ENCODE measurements at regions not wholly inside any gene's neighbourhood (a gene's known extent, or its start where the extent isn't known, plus 50 kb on each side); places are given as distances from the start of the nearest gene placed in this dataset.
"Not testable (repeated sequence)": the region's sequence is repeated elsewhere in the genome, so short reads cannot be mapped to it uniquely, and the experiment has no call there.

DNA sequence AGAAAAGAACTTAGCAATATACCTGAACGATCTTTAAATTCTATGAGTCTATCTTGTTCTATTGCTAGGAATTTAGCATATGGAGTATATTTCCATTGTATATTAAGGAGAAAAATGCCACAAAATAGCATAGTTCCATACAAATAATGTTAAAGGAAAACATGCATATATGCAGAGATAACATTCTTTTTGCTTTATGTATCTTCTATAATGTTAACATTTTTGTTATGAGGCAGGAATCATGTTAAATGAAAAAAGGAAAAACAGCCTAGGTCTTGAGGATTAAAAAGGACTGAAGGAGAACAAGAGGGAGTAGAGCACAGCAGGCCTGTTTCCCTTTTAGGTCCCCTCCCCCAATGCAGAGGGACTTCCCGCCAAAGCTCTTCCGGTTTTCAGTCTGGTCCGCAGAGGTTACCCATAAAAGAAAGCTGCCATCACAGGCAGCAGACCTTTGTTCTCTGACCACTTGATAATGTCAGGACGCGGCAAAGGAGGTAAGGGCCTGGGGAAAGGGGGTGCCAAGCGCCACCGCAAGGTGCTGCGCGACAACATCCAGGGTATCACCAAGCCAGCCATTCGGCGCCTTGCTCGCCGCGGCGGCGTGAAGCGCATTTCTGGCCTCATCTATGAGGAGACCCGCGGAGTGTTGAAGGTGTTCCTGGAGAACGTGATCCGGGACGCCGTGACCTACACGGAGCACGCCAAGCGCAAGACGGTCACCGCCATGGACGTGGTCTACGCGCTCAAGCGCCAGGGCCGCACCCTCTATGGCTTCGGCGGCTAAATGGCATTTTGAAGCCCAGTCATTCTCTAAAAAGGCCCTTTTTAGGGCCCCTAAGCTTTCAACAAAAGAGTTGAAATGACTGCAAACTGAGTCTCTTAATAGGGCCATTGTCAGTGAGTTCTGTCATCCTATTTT lies 108.4 kb upstream of the PRSS16 start:
- no peak for DNase-seq

DNA sequence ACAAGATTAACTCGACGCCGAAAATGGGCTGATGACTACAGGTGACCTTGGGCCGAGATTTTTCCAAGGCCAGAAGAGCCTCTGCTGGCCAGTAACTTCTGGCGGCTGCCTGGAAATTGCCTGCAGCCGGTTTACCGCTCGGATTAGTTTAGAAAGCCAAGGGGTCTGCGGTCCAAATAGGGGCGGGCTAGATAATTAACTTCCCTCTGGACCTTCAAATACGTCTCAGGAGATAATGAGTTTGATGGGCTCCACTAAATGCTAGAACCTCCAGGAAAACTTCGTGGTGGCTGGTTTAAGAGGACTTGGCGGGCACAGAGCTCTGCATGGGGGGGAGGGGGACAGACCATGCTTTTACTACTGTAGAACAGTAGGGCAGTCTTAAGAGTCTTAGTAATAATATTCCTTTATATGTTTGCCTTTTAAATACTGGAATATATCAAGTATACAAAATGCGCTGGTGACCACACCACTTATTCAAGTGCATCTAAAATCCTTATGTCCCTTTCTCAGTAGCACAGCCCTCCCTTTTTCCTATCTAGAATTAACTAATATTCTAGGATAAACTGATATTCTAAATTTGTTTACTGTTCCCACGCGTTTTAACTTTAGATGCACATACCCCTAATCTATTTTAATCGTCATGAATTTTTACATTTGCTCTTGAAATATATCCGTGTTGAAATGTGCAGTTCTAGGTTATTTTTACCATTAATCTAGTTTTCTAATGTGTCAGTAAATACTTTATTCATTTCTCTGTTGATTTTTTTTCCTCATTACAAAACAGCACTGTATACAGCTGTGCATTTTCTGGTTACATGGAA lies 107.5 kb upstream of the PRSS16 start:
- no peak for DNase-seq

DNA sequence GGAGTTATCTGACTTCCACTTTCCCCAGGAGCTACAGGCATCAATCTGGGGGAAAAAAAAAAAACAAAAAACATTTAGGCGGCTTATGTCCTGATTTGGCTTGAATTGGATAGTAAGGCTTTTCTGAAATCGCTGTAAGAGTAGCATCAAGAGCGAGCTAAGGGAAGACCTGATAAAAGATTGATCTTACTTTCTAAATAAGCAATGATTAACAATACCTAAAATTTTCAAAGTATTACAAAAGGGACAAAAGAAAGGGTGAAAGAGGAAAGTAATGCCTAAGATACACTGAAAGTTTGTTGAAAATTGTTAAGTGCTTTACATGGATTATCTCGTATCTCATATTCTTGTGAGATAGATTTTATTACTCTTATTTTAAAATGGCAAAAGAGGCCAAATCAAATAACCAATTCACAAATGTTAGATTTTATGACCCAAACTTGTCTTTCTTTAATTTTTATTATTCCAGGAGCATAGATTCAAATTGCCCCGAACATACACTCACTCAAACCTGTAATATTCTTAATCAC lies 106.4 kb upstream of the PRSS16 start:
- no peak for DNase-seq

DNA sequence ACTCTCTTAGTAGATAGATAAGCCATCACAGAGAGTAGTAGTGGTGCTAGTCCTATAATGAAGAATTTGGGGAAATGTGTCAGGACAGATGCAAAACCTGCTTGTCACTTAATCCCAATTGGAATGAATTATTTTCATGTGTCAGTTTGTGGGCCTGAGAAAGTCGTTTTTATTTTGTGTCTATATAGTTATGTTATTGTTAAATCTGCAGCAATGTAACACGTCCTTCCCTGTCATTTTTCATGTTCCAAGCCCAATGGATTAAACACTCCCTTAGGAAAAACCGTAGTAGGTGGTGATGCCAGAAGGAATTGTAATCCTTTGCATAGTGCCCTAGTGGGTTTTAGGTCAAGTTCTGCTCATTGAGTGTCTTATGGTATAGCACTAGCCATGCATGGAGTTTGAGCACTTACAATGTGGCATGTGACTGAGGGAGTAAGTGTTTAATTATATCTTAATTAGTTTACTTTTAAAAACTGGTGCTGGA lies 105.9 kb upstream of the PRSS16 start:
- no peak for DNase-seq

DNA sequence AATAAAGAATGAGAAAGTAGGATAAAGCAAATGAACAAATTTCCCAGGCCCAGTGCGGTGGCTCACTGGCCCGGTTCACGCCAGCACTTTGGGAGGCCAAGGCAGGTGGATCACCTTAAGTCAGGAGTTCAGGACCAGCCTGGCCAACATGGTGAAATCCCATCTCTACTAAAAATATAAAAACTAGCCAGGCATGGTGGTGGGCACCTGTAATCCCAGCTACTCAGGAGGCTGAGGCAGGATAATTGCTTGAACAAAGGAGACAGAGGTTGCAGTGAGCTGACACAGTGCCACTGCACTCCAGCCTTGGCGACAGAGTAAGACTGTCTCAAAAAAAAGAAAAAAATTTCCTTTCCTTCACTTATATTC lies 104.5 kb upstream of the PRSS16 start:
- not testable (repeated sequence) for DNase-seq

DNA sequence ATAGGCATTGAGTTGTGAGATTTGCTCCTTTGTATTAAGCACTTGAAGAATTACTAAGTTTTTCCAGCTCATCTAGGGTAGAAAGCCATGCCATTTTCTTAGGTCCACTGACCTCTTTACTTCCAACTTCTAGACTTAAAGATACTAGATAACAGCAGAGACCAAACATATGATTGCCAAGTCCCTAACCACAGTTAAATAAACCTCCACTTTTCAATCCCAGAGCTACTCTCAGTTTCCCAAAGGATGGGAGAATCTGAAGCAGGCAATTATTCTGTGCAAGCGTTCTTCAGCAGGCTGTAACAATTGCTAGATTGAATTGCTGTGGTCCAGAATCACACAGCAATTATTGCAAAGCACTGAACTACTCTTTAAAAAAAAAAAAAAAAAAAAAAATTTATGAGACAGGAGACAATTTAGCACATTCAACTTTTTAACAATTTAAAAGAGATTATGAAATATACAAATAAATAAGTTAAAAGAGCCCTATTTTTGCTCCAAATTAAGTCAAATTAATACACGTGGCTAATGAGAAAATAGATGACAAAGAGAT lies 104.0 kb upstream of the PRSS16 start:
- DNase-seq: no peak

DNA sequence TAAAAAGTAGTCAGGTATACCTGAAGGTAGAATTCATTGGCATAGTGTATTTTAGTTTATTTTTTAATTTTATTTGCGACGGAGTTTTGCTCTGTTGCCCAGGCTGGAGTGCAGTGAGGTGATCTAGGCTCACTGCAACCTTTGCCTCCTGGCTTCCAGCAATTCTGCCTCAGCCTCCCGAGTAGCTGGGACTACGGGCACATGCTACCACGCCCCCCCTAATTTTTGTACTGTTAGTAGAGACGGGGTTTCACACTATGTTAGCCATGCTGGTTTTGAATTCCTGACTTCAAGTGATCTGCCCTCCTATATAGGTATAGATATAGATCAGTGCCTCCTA lies 102.8 kb upstream of the PRSS16 start:
- no peak for DNase-seq

DNA sequence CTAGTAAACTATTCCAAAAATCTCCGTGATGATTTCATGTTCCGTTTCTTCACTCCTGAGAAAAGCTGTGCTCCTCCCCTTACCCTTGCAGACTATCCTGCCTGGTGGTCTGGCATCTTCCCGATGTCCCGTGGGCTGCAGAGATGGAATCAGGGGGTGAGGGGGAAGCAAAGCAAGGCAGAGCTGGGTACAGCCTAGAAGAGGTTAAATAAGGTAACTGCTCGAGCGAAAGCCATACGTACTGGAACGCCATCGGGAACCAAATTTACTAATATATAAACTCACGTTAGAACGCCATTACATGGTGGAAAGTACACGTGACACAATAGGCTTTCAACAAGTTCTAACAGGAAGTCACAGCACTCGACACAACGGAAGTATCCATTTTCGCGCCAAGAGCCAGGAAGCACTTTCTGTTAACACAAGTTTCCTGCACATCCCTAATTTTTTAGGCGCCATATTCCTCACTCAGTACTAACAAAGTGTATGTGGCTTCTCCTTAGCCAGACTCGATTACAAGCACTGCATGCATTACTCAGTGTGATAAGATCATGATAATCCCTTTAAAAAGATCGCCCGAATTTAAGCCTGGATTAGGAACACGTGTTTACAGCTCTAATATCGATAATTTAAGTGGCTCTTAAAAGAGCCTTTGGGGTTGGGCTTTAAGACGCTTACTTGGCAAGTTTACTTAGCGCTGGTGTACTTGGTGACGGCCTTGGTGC lies 101.6 kb upstream of the PRSS16 start:
- DNase-seq: peak; percentile 83

DNA sequence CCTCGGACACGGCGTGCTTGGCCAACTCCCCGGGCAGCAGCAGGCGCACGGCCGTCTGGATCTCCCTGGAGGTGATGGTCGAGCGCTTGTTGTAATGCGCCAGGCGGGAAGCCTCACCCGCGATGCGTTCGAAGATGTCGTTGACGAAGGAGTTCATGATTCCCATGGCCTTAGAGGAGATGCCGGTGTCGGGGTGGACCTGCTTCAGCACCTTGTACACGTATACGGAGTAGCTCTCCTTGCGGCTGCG lies 101.1 kb upstream of the PRSS16 start:
- not testable (repeated sequence) for DNase-seq

DNA sequence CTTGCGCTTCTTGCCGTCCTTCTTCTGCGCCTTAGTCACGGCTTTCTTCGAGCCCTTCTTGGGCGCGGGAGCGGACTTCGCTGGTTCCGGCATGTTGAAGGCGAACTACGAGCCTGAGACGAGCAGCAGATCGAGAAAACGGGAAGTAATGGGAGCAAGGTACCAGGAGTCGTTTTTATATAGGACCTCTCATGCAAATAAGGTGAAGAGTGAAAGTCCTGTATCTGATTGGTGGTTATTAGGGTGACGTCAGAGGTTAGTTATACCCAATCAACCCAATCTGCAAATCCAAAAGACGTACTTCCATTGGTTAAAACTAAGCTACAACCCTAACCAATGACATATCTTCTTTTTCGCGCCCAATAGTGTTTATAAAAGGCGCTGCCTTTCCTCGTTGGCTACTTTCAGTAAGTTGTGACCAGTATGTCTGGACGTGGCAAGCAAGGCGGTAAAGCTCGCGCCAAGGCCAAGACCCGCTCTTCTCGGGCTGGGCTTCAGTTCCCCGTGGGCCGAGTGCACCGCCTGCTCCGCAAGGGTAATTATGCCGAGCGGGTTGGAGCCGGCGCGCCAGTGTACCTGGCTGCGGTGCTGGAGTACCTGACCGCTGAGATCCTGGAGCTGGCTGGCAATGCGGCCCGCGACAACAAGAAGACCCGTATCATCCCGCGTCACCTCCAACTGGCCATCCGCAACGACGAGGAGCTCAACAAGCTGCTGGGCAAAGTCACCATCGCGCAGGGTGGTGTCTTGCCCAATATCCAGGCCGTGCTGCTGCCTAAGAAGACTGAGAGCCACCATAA lies 100.6 kb upstream of the PRSS16 start:
- DNase-seq: peak; percentile 96

DNA sequence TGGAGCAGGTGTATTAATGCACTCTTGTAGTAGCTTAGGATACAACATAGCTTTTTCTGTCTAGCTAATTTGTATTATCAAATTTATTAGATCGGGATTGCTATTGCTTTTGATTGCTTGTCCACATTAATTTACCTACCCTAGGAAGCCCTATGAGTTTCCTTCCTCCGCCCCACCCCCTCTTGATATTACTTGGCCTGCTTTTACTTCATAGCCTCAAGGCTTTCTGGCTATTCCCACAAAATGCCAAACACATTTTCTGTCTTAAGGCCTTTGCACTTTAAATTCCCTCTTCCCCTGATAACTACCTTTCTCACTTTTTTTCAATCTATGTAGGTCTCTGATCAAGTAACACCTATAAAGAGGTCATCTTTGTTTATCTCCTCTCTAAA lies 99.1 kb upstream of the PRSS16 start:
- no peak for DNase-seq

DNA sequence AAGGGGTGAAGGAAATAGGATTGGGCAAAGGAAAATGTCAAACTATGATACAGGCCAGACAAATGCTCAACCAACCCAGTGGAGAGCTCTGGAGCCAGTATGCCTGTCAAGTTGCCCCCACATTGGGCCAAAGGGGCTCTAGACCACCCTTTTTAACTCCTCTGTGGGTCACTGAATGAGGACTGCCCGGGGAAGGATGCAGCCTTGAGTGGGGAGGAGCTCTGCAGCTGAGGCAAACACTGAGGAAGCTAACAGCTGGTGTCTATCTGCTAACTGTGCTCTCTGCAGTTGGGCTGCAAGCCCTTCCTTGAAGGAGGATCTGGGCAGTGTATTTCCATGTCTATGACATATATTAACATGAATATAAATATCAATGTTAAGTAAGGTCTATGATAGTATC lies 98.4 kb upstream of the PRSS16 start:
- no peak for DNase-seq

DNA sequence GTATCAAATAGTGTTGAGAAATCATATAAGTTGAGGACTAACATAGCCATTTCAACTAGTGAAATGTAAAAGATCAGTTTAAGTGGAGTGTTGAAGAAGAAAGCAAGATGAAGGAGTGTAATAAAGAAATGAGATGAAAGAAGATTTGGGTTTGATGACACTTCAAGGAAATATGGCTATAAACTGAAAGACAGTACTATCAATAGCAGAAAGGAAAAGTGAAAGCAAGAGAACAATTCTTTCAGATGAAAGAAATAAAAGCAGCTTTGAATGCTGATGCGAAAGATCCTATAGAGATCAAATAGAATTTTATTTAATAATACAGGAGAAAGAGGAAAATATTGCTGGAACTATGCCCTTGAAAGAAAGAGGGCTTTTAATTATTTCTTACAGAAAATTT lies 92.8 kb upstream of the PRSS16 start:
- no peak for DNase-seq

DNA sequence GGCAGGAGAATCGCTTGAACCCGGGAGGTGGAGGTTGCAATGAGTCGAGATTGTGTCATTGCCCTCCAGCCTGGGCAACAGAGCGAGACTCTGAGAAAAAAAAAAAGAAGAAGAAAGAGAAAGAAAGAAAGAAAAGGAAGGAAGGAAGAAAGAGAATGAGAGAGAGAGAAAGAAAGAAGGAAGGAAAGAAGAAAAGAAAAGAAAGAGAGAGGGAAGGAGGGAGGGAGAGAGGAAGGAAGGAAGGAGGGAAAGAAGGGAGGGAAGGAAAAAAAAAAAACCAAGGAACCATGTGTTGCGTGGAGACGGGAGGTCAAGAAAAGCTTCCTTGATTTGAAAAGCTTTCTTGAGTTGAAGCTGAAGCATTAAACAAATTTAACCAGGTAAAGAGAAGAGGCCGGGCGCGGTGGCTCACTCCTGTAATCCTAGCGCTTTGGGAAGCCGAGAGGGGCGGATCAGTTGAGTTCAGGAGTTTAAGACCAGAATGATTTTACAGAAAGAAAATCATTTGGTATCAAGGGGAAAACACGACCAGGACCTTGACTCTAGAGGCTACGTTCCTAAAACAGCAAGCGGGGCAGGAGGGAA lies 90.5 kb upstream of the PRSS16 start:
- DNase-seq: no peak

DNA sequence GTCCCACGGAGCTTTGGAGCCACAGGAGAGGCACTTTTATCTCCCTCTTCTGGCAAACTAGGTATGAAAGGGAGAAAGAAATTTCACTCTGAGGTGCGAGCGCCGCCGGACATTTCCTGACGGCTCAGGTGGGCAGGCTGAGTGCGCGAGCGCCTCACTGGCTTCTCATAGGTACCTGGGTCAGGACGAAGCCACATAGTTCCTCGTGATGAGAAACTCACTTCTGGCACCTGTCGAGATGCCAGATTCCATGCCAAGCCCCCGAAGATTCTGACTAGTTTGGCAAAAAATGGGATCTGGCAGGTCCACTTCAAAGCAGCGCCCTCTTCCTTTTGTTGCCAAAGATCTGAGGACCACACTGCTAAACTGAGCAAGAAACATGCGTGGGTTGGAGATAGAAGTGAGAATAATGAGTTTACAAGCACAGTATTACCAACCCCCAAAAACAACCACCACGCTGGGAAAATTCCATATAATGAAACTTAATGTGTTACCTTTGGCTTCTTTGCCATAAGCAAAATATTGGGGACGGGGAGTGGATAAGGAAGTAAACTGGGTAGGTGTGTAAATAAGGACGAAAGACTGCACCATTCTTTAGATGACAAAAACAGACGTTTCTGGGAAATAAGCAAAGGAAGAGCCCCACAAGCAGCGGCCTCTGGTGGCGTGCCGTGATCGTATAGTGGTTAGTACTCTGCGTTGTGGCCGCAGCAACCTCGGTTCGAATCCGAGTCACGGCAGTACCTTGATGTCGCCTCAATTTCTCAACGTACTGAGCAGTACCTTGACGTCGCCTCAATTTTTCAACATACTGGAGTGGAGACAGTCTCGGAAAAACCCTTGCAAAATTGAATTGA lies 89.8 kb upstream of the PRSS16 start:
- peak; percentile 40 for DNase-seq

DNA sequence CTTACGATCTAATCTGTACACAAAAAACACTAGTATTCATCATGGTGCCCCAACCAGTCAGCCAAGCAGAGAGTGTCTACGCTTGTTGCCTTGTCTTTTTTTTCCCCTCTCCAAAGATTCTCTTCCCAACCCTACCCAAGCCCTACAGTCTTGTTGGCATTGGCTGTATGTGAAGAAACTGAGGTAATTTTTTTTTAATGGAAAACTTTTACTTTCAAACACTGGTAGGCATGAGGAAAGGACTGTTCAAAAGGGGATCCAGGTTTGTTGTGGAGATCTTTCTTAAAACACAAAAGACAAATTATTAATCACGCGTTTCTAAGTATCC lies 89.2 kb upstream of the PRSS16 start:
- no peak for DNase-seq

DNA sequence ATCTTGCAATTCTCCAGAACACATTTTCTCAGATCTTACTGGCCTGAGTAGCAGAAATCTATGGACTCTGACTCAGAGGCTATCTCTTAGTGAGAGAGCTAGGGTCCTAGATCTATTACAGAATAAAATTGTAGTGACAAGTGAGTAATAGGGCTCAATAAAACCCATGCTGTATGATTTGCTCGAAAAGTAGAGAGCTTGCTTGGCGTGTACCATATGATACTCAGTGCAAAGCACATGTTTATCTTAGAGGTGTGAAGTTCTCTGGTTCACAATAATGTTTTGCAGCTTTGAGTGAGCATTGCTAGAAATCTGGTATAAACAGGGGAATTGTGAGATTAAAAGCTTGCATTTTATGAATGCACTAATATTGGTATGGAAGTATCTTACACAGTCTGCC lies 87.8 kb upstream of the PRSS16 start:
- no peak for DNase-seq

DNA sequence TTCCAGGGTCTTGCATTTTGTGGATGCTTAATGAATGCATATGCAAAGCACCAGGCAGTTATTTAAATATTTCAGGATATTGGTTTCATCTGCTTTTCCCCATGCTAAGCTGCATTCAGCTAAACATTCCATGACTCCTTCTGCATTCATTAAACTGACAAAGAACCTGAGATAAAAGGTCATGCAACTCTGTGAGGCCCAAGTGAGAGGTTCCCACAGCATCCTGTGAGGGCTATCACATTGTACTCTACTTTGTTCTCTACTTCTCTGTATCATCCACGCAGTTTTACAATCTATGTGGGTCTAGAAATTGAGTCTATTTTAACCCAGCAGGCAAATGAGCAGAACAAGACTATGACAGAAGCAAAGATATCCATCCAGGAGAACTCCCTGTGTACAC lies 86.4 kb upstream of the PRSS16 start:
- no peak for DNase-seq

DNA sequence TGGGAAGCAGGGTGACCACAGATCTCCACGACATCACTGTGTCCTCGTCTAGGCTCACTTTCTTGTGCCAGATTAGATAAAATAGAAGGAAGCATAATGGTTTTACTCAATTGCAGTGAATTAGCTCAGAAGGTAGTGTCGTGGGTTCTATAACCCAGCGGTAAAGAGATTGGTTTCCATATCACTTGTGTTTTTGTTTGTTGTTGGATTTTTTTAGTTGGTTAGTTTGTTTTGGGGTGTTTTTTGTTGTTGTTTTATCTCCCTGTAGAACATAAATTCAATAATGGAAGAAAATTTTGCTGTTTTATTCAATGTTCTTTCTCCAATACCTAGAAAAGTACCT lies 85.9 kb upstream of the PRSS16 start:
- DNase-seq: no peak

DNA sequence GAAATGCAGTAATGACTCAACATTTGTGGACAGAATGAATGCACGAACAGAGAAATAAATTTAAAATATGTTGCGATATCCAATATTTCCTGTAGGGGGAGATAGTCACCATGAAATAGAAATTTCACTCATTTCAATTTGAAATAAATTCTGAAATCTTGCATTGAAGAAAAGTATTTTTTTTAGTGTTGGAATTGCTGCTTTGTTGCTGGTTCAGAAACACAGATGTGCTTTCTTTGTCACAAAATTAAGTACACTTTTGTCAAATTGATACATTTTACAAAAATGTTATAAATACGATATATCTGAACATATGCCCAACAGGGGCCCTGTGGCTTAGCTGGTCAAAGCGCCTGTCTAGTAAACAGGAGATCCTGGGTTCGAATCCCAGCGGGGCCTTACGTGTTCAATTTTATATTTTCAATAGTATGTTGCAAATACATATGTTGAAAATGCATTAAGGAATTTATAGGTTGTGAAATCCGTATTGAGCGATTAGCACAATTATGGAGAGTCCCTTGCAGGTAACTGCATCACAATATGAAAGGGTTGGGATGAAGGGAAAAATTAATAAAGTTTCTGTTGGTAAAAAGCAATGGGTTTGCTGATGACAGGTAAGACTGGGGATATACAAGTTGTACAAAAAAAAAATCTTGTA lies 85.4 kb upstream of the PRSS16 start:
- DNase-seq: peak; percentile 39

DNA sequence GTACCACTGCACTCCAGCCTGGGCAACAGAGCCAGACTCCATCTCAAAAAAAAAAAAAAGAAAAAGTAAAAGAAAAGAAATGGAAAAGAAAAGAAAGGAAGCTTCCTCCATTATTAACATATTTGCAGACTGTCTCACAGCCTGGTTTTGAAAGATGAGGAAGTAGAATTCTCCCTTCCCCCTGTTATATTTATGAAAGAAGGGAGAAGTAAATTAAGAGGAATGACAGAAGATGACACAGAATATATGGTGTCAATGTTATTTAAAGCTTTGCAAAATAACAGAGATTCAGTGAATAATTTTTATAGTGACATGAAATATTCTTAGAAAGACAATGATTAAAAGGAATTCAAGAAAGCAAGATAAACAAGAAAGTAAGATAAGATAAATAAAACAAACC lies 83.7 kb upstream of the PRSS16 start:
- DNase-seq: no peak

All from amniotic stem cell (primary cell).